DOHH2 (cell line): ENCODE measurements at regions not wholly inside any gene's neighbourhood (a gene's known extent, or its start where the extent isn't known, plus 50 kb on each side); places are given as distances from the start of the nearest gene placed in this dataset.

Experiments used
- H3F3A ChIP-seq: fragments of 200-600 bp; sonication (generic), shearing (Covaris generic); 2 replicates; pipeline ENCODE4 v1.6.0; 2016; ENCODE audit warnings: antibody characterized with exemption, mild to moderate bottlenecking; ENCODE audit not compliant: control insufficient read depth, insufficient read depth
- H3K27ac ChIP-seq: fragments of 200-600 bp; sonication (generic); 2 replicates; pipeline ENCODE4 v1.5.1; 2014; ENCODE audit warnings: low read depth, mild to moderate bottlenecking, low read length, moderate library complexity
- H3K27me3 ChIP-seq: fragments of 200-600 bp; sonication (generic); 2 replicates; pipeline ENCODE4 v1.6.1; 2014; ENCODE audit warnings: mild to moderate bottlenecking, low read length, mixed read lengths; ENCODE audit not compliant: control insufficient read depth
- H3K36me3 ChIP-seq: fragments of 200-600 bp; sonication (generic); 2 replicates; pipeline ENCODE4 v1.6.1; 2014; ENCODE audit warnings: mild to moderate bottlenecking, low read length, moderate library complexity, mixed read lengths; ENCODE audit not compliant: control insufficient read depth
- H3K4me1 ChIP-seq: fragments of 200-600 bp; sonication (generic); 2 replicates; pipeline ENCODE4 v1.6.1; 2014; ENCODE audit warnings: mild to moderate bottlenecking, low read length, mixed read lengths; ENCODE audit not compliant: control insufficient read depth
- H3K4me2 ChIP-seq: fragments of 200-600 bp; sonication (generic); 2 replicates; pipeline ENCODE4 v1.6.0; 2014; ENCODE audit warnings: mild to moderate bottlenecking, low read length, moderate library complexity
- H3K4me3 ChIP-seq: fragments of 200-600 bp; sonication (generic); 2 replicates; pipeline ENCODE4 v1.5.1; 2014; ENCODE audit warnings: mild to moderate bottlenecking, low read length, mixed read lengths
- H3K79me2 ChIP-seq: fragments of 200-600 bp; sonication (generic); 2 replicates; pipeline ENCODE4 v1.6.1; 2014; ENCODE audit warnings: mild to moderate bottlenecking, low read length, mixed read lengths; ENCODE audit not compliant: control insufficient read depth
- H3K9me2 ChIP-seq: fragments of 200-600 bp; sonication (generic); replicated peaks from 2 replicates; pipeline ENCODE4 v1.6.1; 2014; ENCODE audit warnings: mild to moderate bottlenecking, low read length, mixed read lengths; ENCODE audit not compliant: control insufficient read depth
- H3K9me3 ChIP-seq: fragments of 200-600 bp; sonication (generic); 2 replicates; pipeline ENCODE4 v1.6.1; 2014; ENCODE audit warnings: antibody characterized with exemption, low read length, mixed read lengths; ENCODE audit not compliant: control insufficient read depth, insufficient read depth
- H4K20me1 ChIP-seq: fragments of 200-600 bp; sonication (generic); 2 replicates; pipeline ENCODE4 v1.6.0; 2014; ENCODE audit warnings: low read depth, mild to moderate bottlenecking, antibody characterized with exemption, low read length, moderate library complexity; ENCODE audit not compliant: control insufficient read depth, insufficient read depth
- CTCF ChIP-seq: fragments of 200-600 bp; sonication (generic); IDR thresholded peaks from one replicate; pipeline ENCODE4 v1.5.1; 2014; ENCODE audit warnings: antibody characterized with exemption, mild to moderate bottlenecking, low read depth, low read length; ENCODE audit not compliant: poor library complexity, severe bottlenecking
- EZH2phosphoT487 ChIP-seq: fragments of 200-600 bp; sonication (generic); IDR thresholded peaks from 2 replicates; pipeline ENCODE4 v1.6.1; 2017; ENCODE audit warnings: borderline replicate concordance, mild to moderate bottlenecking, antibody characterized with exemption, low read length, moderate library complexity, mixed read lengths

GRCh38 chr5:51104556-51104955 is 278.7 kb upstream of the ISL1 start:
- Histone ChIP-seq H3K4me3 (no peak overlapping the region), H3K27me3 (no peaks in the 10 kb centered on the region), H3K4me1 (no peaks in the 10 kb centered on the region), H3K9me3 (no peaks in the 10 kb centered on the region), H4K20me1 (no peaks in the 10 kb centered on the region), H3K9me2 (no peaks in the 10 kb centered on the region), H3K4me2 (no peak overlapping the region), H3K79me2 (no peaks in the 10 kb centered on the region), H3K36me3 (no peaks in the 10 kb centered on the region), H3F3A (no peaks in the 10 kb centered on the region), H3K27ac (no peak overlapping the region)
- TF ChIP-seq CTCF = no peak
- no peak for TF ChIP-seq EZH2phosphoT487

GRCh38 chr5:51109786-51110410 is 273.4 kb upstream of the ISL1 start:
- H3K79me2 ChIP-seq = no peaks in the 10 kb centered on the region
- no peak overlapping the region for H3K4me3 ChIP-seq
- H3K9me3 ChIP-seq = no peaks in the 10 kb centered on the region
- H3K27me3 ChIP-seq = no peaks in the 10 kb centered on the region
- no peaks in the 10 kb centered on the region for H3K4me1 ChIP-seq
- no peaks in the 10 kb centered on the region for H4K20me1 ChIP-seq
- TF ChIP-seq CTCF (no peak), EZH2phosphoT487 (no peak)
- H3K36me3 ChIP-seq = no peaks in the 10 kb centered on the region
- H3K27ac ChIP-seq = no peak overlapping the region
- no peaks in the 10 kb centered on the region for H3K9me2 ChIP-seq
- H3K4me2 ChIP-seq = no peak overlapping the region
- H3F3A ChIP-seq = no peaks in the 10 kb centered on the region

GRCh38 chr5:51131266-51131665 is 252.0 kb upstream of the ISL1 start:
- no peaks in the 10 kb centered on the region for H3F3A ChIP-seq
- no peaks in the 10 kb centered on the region for H4K20me1 ChIP-seq
- H3K27me3 ChIP-seq = no peaks in the 10 kb centered on the region
- H3K9me3 ChIP-seq = no peaks in the 10 kb centered on the region
- no peaks in the 10 kb centered on the region for H3K79me2 ChIP-seq
- H3K4me2 ChIP-seq = no peak overlapping the region
- no peak overlapping the region for H3K27ac ChIP-seq
- H3K9me2 ChIP-seq = no peaks in the 10 kb centered on the region
- H3K4me3 ChIP-seq = no peak overlapping the region
- no peaks in the 10 kb centered on the region for H3K36me3 ChIP-seq
- TF ChIP-seq CTCF (no peak), EZH2phosphoT487 (no peak)
- no peaks in the 10 kb centered on the region for H3K4me1 ChIP-seq

GRCh38 chr5:51138164-51138563 is 245.1 kb upstream of the ISL1 start:
- no peak overlapping the region for H3K27ac ChIP-seq
- H3K27me3 ChIP-seq = no peaks in the 10 kb centered on the region
- no peak overlapping the region for H3K4me2 ChIP-seq
- H3F3A ChIP-seq = no peaks in the 10 kb centered on the region
- H3K79me2 ChIP-seq = no peaks in the 10 kb centered on the region
- H3K4me1 ChIP-seq = no peaks in the 10 kb centered on the region
- no peaks in the 10 kb centered on the region for H3K9me2 ChIP-seq
- no peaks in the 10 kb centered on the region for H3K9me3 ChIP-seq
- no peaks in the 10 kb centered on the region for H3K36me3 ChIP-seq
- H4K20me1 ChIP-seq = no peaks in the 10 kb centered on the region
- H3K4me3 ChIP-seq = no peak overlapping the region
- no peak for TF ChIP-seq CTCF
- no peak for TF ChIP-seq EZH2phosphoT487
